ENCODE measurements at regions not wholly inside any gene's neighbourhood (a gene's known extent, or its start where the extent isn't known, plus 50 kb on each side); places are given as distances from the start of the nearest gene placed in this dataset.

GRCh38 chr10:61356354-61356753 is 96.8 kb downstream of the TMEM26 start:
- DNase-seq (ENCODE audit: low spot score): no peak

GRCh38 chr10:61355211-61355610 is 98.0 kb downstream of the TMEM26 start:
- no peak for DNase-seq (ENCODE audit: low spot score)

DNA sequence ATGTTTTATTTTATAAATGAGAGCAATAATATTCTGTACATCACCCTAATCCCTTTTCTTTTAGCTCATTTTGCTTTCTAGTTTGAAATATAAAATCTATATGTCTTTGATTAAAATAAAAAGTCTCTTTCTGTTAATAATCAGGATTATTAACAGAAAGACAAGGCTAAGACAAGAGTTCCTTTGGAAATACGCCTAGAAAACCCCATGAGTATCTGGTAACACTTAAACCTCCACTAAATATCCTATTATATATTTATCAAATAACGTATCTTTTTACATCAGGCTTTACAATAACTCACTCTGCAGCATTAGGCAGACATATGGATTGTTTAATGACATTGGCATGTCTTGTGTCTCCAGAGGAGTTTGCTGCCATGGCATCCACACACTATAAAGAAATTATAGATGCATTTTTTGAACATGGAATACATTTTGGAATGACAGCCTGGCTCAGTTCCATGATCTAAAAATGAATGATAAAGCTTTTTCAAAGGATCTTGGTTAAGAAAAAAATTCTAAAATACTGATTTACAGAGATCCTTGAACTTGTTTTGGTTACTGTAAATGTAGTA is 98.7 kb downstream of the TMEM26 start:
- no peak for DNase-seq (ENCODE audit: low spot score)

DNA sequence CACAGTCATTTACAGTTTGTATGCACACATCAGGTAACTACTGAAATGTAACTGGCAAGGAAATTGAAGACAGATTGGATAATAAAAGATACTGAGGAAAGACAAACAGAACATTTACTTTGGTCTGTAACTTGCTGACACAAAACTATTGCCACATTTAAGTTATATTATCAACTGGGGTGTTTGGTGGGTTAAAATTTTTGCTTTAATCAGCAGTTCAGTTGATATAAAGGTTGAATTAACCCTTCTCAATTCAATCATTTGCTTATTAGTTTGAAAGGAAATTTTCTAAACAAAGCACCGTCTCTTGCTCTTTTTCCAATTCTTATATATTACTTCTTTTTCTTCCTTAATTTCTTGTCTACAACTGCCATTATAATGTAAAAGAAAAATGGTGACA is 102.4 kb downstream of the TMEM26 start:
- DNase-seq (ENCODE audit: low spot score): no peak

DNA sequence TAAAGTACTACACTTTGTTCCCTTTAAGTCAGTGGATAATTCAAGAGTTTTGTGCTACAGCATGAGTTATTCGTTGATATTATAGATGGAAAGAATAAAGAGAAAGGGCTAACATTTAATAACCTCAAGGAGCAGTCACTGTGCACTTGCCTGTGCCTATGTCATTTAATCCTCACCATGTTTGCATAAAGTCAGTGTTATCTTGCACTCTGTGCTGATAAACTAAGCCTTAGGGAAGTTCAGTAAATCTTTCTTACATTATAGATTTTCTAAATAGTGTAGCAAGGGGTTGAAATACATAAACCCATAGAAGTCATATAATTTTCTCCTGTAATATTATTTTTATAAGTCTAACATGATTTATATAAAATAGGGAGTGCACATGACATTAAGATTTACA is 103.1 kb downstream of the TMEM26 start:
- no peak for DNase-seq (ENCODE audit: low spot score)

DNA sequence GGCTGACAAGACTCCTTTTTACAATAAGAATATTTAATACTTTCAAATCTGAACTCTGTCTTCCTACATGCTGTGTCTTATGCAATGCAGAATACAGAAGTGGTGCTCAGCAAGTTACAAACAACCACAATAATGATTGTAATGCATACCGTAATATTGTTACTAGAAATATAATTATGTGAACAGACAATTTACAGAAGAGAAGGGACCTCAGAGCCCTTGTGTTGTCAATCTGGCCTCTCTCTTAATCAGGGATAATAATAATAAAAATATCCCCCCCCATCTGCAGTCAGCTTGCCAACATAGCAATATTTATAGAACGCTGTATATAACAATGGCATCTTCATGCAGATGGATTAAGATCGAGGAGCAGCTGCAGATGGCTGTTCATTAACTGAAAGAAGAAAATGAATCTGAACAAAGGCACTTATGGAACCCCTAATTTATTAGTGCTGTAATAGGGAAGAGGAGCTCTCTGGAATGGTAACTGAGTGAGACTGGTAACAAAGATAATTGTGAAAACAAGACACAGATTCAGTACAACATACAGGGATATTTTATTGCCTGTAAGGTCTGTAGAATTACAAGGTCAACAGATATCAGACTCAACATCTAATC is 106.3 kb downstream of the TMEM26 start:
- DNase-seq (ENCODE audit: low spot score): no peak

DNA sequence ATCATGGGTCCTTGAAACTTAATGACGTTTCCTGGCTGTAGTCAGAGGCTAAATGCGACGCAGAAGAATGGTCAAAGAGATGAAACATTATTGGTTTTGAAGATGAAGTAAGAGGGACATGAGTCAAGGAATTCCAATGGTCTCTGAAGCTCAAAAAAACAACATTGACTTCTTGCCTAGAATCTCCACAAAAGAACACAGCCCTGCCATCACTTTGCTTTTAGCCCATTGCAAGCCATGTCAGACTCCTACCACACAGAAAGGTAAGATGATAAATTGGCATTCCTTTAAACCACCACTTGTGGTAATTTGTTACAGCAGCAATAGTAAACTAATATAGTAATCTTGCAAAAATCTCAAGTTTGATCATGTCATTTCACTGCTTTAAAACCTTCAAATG is 109.4 kb downstream of the TMEM26 start:
- DNase-seq (ENCODE audit: low spot score): no peak

GRCh38 chr10:61342858-61343572 is 110.2 kb downstream of the TMEM26 start:
- no peak for DNase-seq (ENCODE audit: low spot score)

GRCh38 chr10:61341008-61341407 is 112.2 kb downstream of the TMEM26 start:
- no peak for DNase-seq (ENCODE audit: low spot score)

DNA sequence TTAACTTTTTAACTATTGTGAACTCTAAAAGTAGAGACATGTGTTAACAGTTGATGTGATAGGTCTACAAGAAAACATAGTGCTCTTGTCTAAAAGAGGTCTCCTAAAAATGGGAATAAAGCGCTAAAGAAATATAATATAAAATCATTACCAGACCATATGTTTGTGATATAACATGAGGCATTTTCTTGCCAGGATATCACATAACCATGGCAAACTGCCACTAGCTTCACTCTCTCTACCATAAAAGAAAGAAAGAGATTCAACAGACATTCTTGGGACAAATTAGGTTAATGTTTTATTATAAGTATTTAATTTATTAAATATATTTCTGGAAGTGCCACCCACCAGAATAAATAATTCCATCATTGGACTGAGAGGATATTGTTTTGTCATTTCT is 115.0 kb downstream of the TMEM26 start:
- no peak for DNase-seq (ENCODE audit: low spot score)

DNA sequence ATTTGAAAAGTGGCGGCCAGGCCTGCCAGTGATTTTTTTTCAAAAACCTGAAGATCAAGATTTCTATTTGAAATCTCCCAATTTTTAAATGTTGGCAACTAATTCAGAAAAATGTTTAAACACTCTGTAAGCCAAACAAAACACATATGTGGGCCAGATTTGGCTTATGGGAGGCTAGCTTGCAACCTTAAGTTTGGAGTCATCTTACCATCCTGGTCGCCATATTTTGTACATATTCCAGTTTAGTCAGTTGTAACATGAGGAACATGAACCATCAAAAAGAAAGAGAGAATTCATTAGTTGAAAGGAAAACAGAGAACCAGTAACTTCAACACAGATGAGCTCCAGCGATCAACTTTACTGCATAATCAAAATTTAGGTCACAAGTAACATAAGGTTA is 115.4 kb downstream of the TMEM26 start:
- DNase-seq (ENCODE audit: low spot score): no peak

GRCh38 chr10:61336831-61337230 is 116.3 kb downstream of the TMEM26 start:
- no peak for DNase-seq (ENCODE audit: low spot score)

DNA sequence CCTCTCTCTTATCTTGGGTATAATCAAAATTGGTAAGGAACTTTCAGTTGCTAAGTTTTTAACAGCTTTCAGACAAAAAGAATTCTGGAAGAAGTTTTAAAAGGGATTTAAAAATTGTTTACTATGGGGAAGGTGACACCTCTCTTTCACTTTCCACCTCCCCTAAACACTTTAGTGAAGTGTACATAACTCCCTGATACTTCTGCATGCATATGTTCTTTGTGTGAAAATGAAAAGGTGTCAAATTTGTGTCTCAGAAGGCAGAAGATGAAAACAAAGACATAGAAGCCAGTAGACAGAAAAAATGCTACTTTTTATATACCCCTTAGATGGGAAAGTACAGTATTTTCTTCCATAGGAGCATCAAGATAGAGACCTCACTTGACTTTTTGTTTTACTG is 117.8 kb downstream of the TMEM26 start:
- DNase-seq (ENCODE audit: low spot score): no peak

- no peak for DNase-seq (ENCODE audit: low spot score)
Measured at GRCh38 chr10:61332581-61332980, 120.6 kb downstream of the TMEM26 start.

DNA sequence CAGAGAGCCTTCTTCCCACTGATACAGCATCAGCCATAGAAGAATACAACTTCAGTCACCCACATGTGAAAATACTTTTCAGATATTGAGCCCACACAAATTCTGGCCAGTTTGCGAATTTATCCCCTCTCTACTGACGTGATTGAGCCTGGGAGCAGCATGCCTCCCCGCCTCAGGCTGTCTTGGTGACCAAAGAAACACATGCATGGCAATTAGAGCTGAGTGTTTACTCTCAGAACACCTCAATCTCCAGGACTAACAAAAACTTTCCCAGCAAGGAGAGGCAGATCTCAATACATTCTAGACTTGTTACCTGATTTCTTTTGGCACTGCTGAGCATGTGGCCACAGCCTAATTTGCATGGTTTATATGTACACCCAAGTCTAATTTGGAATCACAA is 122.5 kb downstream of the TMEM26 start:
- no peak for DNase-seq (ENCODE audit: low spot score)

DNA sequence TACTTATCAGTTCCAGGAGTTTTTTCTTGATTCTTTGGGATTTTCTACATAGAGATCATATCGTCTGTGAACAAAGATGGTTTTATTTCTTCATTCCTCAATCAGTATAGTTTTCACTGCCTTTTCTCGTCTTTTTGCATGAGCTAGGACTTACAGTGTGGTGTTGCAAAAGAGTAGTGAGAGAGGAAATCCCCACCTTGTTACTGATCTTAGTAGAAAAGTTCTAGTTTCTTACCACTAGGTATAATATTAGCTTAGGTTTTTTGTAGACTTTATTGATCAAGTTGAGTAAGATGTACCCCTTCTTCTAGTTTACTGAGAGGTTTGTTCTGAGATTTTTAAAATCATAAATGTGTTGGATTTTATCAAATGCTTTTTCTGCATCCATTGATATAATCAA is 123.3 kb downstream of the TMEM26 start:
- no peak for DNase-seq (ENCODE audit: low spot score)

DNA sequence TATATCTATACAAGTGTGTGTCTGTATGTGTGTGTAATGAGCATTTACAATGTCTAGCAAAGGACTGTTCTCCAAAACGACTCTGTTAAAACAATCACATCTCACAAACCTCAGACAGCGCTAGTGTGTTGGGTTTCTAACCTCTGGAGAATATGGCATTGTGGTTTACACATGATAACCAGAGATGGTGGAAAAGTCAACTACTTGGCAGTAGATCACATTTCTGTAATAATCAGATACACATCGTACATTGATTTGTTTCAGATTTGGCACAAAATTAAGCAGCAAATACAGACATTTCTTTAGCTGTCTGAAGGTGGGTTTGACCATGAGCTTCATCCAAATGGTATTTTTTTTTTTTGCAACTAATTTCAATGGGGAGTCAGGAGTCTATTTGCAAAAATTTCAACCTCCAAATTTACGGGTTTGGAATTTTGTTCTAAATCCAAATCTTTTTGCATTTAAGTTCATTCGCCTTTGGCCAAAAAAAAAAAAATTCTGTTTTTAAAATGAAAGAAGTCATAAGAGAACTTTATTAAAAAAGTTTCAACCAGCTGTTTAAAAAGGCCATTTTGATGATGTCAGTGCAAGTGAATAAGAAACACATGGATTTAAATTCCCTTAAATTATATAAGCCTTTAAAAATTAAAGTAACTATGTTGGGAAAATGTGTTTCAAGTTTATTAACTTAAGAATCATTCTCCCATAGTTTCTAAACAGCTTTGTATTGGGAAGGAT is 127.8 kb downstream of the TMEM26 start:
- no peak for DNase-seq (ENCODE audit: low spot score)

- DNase-seq (ENCODE audit: low spot score): no peak
Measured at GRCh38 chr10:61323726-61324125, 129.5 kb downstream of the TMEM26 start.

GRCh38 chr10:61321041-61321857 is 131.9 kb downstream of the TMEM26 start:
- no peak for DNase-seq (ENCODE audit: low spot score)

DNA sequence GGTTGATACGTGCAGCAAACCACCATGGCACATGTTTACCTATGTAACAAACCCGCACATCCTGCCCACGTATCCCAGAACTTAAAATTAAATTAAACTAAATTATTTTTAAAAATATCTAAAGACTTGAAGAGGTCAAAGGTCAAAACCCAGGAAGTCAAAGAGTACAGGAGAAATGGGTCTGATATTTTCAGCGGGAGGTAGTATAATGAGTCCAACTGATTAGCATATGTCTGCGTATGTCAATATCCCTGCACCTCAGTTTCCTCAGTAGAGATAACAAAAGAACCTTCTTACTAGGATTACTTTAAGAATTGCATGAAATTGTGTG is 133.0 kb downstream of the TMEM26 start:
- DNase-seq (ENCODE audit: low spot score): no peak

DNA sequence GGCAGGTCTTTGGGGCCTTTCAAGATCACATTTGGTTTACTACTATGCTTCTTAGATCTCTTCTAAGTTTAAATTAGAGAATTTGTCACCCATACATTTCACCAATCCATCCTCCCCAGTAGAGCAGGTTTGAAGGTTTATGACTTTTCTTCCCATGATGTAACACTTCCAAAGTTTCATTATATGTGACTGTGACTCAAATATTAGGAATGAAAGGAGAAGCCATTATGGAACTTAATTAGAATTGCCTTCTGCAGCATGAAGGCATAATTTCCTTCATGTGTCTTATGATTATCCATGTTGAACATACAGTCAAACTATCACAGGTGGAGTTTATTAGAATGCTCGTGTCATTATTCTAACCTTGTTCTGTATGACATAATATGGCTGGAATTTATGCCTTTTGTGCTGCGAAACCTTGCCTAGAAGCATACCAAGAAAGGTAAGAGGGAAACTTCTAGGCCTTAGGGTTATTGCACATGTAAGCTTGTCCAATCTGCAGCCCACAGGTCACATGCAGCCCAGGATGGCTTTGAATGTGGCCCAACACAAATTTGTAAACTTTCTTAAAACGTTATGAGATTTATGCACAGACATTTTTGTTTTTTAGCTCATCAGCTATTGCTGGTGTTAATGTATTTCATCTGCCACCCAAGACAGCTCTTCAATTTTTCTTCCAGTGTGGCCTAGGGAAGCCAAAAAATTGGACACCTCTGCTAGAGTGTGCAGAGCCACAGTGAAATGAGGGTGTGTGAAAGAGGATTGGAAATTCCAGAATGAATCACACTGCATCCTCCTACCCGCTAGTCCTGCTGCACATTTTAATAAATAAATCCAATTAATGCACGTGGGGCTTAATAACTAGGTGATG is 133.6 kb downstream of the TMEM26 start:
- no peak for DNase-seq (ENCODE audit: low spot score)

Data from left forelimb (tissue), 1 donor.